VCaP (cell line): ENCODE measurements at regions not wholly inside any gene's neighbourhood (a gene's known extent, or its start where the extent isn't known, plus 50 kb on each side); places are given as distances from the start of the nearest gene placed in this dataset.

Experiments used
- H3K27ac ChIP-seq: fragments of 450-650 bp; 2 replicates; pipeline ENCODE4 v1.5.1; 2017
- CTCF ChIP-seq: fragments of 450-650 bp; conservative IDR thresholded peaks from 2 replicates; pipeline ENCODE4 v1.5.1; 2017; ENCODE audit warnings: mild to moderate bottlenecking, moderate library complexity

DNA sequence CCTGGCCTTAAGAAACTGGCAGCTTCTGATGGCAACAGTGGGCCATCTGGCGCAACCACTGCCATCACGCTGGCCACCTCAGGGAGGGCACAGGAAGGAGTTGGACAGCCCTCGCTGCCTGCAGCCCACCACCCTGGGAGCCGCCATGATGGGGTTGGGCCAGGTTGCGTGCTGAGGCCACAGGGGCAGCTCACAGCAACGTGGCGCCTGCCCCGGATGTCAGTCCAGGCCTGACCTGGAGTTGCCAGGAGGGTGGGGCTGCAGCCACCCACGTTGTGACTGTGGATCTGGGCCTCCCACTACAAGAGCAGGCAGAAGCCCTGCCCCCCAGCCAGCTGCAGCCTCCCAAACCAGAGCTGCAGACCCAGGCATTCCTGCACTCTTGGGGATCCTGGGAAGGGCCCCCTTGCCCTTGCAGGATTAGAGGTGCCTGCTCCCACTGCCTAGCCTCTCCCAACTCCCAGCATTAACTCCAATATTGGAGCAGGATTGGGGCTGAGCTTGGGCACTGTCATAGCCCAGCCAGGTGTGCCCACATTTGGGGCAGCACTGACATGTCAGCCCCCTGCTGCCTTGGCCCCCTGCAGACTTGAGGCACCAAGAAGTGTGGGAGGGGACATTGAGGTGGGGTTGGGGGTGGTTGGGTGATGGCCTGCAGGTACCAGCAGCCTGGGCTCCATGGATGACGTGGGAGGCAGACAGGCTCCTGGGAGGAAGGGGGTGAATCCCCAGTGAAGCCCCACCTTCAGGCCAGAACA lies 468.9 kb upstream of the CCDC54 start:
- no peak overlapping the region for H3K27ac ChIP-seq
- TF ChIP-seq CTCF: no peak

- H3K27ac ChIP-seq: no peak overlapping the region
- TF ChIP-seq CTCF: no peak
Measured at GRCh38 chr3:106913111-106913698, 464.0 kb upstream of the CCDC54 start.

DNA sequence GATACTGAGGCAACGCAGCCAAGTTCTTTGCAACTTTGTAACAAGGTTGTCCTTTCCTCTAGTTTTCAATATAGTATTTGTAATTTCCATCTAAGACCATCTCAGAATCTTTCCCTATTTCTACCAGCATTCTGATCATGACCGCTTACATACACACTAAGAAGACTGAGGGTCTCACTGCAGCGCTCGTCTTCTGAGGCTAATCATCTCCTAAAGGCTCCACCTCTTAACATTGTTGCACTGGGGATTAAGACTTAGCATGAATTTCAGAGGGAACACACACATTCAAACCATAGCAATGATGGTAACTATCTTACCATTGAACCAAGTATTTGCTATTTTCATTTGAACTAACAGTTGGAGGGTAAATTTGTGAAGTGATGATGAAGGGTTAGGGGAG lies 463.3 kb upstream of the CCDC54 start:
- TF ChIP-seq CTCF: no peak
- no peak overlapping the region for H3K27ac ChIP-seq

GRCh38 chr3:106920609-106921008 lies 456.6 kb upstream of the CCDC54 start:
- H3K27ac ChIP-seq: no peak overlapping the region
- TF ChIP-seq CTCF: no peak

DNA sequence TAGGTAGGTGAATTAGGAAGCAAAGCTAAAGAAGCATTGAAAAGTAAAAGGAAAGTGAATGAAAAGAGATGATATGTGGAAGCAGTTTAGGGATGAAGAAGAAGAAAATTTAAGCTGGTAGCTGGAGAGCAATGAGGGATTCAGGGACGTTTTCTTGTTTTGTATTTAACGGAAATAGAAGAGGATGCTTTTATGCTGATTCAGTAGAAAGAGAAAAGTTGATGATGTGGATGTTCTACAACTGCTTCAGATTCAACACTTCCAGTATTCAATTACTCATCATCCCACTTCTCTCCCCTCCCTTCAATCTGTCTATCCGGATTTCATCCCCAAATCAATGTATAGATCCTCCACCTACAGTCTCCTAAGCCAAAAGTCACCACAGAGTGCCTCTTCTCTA lies 448.2 kb upstream of the CCDC54 start:
- no peak overlapping the region for H3K27ac ChIP-seq
- TF ChIP-seq CTCF: no peak

- no peak for TF ChIP-seq CTCF
- H3K27ac ChIP-seq: no peak overlapping the region
Measured at GRCh38 chr3:106930086-106930485, 447.2 kb upstream of the CCDC54 start.

- TF ChIP-seq CTCF: no peak
- no peak overlapping the region for H3K27ac ChIP-seq
Measured at GRCh38 chr3:106931904-106932303, 445.3 kb upstream of the CCDC54 start.
